PC-9 (cell line): ENCODE measurements at regions not wholly inside any gene's neighbourhood (a gene's known extent, or its start where the extent isn't known, plus 50 kb on each side); places are given as distances from the start of the nearest gene placed in this dataset.
"Not testable (repeated sequence)": the region's sequence is repeated elsewhere in the genome, so short reads cannot be mapped to it uniquely, and the experiment has no call there.

ENCODE experiments used
- CTCF ChIP-seq: fragments of 200-600 bp; sonication (generic); conservative IDR thresholded peaks from 2 replicates; pipeline ENCODE4 v1.6.1; 2017; ENCODE audit warnings: mixed run types, antibody characterized with exemption, mild to moderate bottlenecking, moderate library complexity
- EZH2 ChIP-seq: fragments of 200-600 bp; sonication (generic); IDR thresholded peaks from 2 replicates; pipeline ENCODE4 v1.8.0; 2017; ENCODE audit warnings: antibody characterized with exemption, low read depth

GRCh38 chr9:61571403-61572127 lies 381.7 kb downstream of the SPATA31A7 start:
- TF ChIP-seq CTCF, EZH2: not testable (repeated sequence)
